IPS-20b (cell line): ENCODE measurements at regions not wholly inside any gene's neighbourhood (a gene's known extent, or its start where the extent isn't known, plus 50 kb on each side); places are given as distances from the start of the nearest gene placed in this dataset.
"Not testable (repeated sequence)": the region's sequence is repeated elsewhere in the genome, so short reads cannot be mapped to it uniquely, and the experiment has no call there.

ENCODE experiments used
- H3K27ac ChIP-seq: one replicate; pipeline ENCODE4 v1.5.1; 2013; ENCODE audit warnings: low read length
- H3K27me3 ChIP-seq: 2 replicates; pipeline ENCODE4 v1.6.1; 2013; ENCODE audit warnings: mild to moderate bottlenecking, low read length, inconsistent platforms; ENCODE audit not compliant: insufficient read depth
- H3K36me3 ChIP-seq: 2 replicates; pipeline ENCODE4 v1.6.1; 2013; ENCODE audit warnings: low read depth, mild to moderate bottlenecking, inconsistent platforms, low read length, moderate library complexity; ENCODE audit not compliant: insufficient read depth
- H3K4me1 ChIP-seq: 2 replicates; pipeline ENCODE4 v1.6.1; 2013; ENCODE audit warnings: mild to moderate bottlenecking, control low read depth, inconsistent platforms, low read length, moderate library complexity; ENCODE audit not compliant: insufficient read depth
- H3K4me3 ChIP-seq: 2 replicates; pipeline ENCODE4 v1.5.1; 2013; ENCODE audit warnings: mild to moderate bottlenecking, low read length, inconsistent platforms
- H3K9ac ChIP-seq: 2 replicates; pipeline ENCODE4 v1.6.1; 2013; ENCODE audit warnings: low read depth, mild to moderate bottlenecking, inconsistent platforms, low read length, moderate library complexity
- H3K9me3 ChIP-seq: 2 replicates; pipeline ENCODE4 v1.6.1; 2013; ENCODE audit warnings: mild to moderate bottlenecking, low read depth, low read length, inconsistent platforms; ENCODE audit not compliant: insufficient read depth

DNA sequence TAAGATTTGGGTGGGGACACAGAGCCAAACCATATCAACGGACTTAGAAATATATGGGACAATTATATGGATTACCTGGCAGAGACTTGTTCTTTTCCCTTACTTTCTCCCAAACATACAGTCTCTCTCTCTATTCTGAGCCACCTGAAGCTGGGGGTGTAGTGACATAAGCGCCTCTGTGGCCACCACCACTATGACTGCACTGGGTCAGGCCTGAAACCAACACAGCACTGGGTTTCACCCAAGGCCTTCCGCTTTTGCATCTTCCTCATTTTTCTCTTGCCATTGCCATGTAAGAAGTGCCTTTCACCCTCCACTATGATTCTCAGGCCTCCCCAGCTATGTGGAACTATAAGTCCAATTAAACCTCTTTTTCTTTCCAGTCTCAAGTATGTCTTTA, 514.5 kb upstream of the FOXG1 start:
- H3K4me3 ChIP-seq, H3K27me3 ChIP-seq, H3K9ac ChIP-seq: not testable (repeated sequence)

GRCh38 chr14:28254768-28255167, 511.8 kb upstream of the FOXG1 start:
- H3K27me3 ChIP-seq: no peaks in the 10 kb centered on the region
- H3K9me3 ChIP-seq: peaks cover 2% of the 10 kb centered on the region
- H3K27ac ChIP-seq: no peak overlapping the region
- no peak overlapping the region for H3K9ac ChIP-seq
- no peaks in the 10 kb centered on the region for H3K4me1 ChIP-seq
- H3K4me3 ChIP-seq: no peak overlapping the region
- H3K36me3 ChIP-seq: no peaks in the 10 kb centered on the region

More for the DNA sequence above, 514.5 kb upstream of the FOXG1 start:
- peaks cover 14% of the 10 kb centered on the region for H3K9me3 ChIP-seq
- H3K4me1 ChIP-seq, H3K36me3 ChIP-seq, H3K27ac ChIP-seq: not testable (repeated sequence)

- Histone ChIP-seq H3K27ac (no peak overlapping the region), H3K9me3 (peaks cover 11% of the 10 kb centered on the region; the same call in 1 of the 2 replicates), H3K27me3 (no peaks in the 10 kb centered on the region), H3K4me1 (no peaks in the 10 kb centered on the region), H3K36me3 (no peaks in the 10 kb centered on the region), H3K4me3 (no peak overlapping the region), H3K9ac (no peak overlapping the region)
These were observed 502.3 kb upstream of the FOXG1 start for GRCh38 chr14:28264306-28264705.

DNA sequence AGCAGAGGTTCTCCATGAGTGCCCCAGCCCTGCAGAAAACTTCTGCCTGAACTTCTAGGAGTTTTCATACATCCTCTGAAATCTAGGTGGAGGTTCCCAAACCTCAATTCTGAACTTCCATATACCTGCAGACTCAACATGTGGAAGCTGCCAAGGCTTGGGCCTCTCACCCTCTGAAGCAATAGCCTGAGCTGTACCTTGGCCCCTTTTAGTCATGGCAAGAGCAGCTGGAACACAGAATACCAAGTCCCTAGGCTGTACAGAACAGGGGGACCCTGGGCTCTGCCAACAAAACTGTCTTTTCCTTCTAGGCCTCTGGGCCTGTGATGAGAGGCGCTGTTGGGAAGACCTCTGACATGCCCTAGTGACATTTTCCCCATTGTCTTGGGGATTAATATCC, 494.3 kb upstream of the FOXG1 start:
- H3K36me3 ChIP-seq: no peaks in the 10 kb centered on the region
- H3K4me3 ChIP-seq: no peak overlapping the region
- no peak overlapping the region for H3K9ac ChIP-seq
- no peaks in the 10 kb centered on the region for H3K4me1 ChIP-seq
- H3K27me3 ChIP-seq: no peaks in the 10 kb centered on the region
- H3K9me3 ChIP-seq: no peaks in the 10 kb centered on the region; the same call in 1 of the 2 replicates
- no peak overlapping the region for H3K27ac ChIP-seq

DNA sequence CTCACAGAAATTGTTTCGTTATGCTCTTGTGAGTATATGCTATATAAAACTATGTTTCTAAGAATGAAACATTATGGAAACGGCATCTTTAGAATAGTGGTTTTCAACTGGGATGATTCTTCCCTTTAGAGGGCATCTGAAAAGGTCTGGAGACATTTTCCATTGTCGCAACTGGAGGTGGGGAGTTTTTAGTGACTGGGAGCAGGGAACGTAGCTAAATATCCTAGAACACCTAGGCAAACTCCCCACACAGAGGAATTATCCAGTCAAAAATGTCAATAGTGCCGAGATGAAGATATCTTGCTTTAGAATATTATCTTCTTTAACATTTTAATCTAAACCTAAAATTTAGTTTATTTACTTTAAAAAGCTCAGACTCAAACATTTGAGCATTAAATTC, 486.1 kb upstream of the FOXG1 start:
- H3K9me3 ChIP-seq: no peaks in the 10 kb centered on the region
- no peak overlapping the region for H3K27ac ChIP-seq
- no peaks in the 10 kb centered on the region for H3K4me1 ChIP-seq
- H3K4me3 ChIP-seq: no peak overlapping the region
- no peak overlapping the region for H3K9ac ChIP-seq
- no peaks in the 10 kb centered on the region for H3K36me3 ChIP-seq
- no peaks in the 10 kb centered on the region for H3K27me3 ChIP-seq

- H3K36me3 ChIP-seq: no peaks in the 10 kb centered on the region
- no peaks in the 10 kb centered on the region for H3K27me3 ChIP-seq
- no peaks in the 10 kb centered on the region for H3K4me1 ChIP-seq
- no peak overlapping the region for H3K9ac ChIP-seq
- H3K9me3 ChIP-seq: no peaks in the 10 kb centered on the region
- no peak overlapping the region for H3K27ac ChIP-seq
- H3K4me3 ChIP-seq: no peak overlapping the region
These were observed 485.5 kb upstream of the FOXG1 start for GRCh38 chr14:28280997-28281598.

GRCh38 chr14:28284546-28285300, 481.9 kb upstream of the FOXG1 start:
- no peak overlapping the region for H3K27ac ChIP-seq
- H3K4me1 ChIP-seq: no peaks in the 10 kb centered on the region
- H3K27me3 ChIP-seq: no peaks in the 10 kb centered on the region
- H3K9ac ChIP-seq: no peak overlapping the region
- no peak overlapping the region for H3K4me3 ChIP-seq
- H3K9me3 ChIP-seq: no peaks in the 10 kb centered on the region
- H3K36me3 ChIP-seq: no peaks in the 10 kb centered on the region

GRCh38 chr14:28294834-28295440, 471.6 kb upstream of the FOXG1 start:
- H3K27ac ChIP-seq: no peak overlapping the region
- H3K9me3 ChIP-seq: no peaks in the 10 kb centered on the region
- H3K27me3 ChIP-seq: no peaks in the 10 kb centered on the region
- H3K4me3 ChIP-seq: no peak overlapping the region
- H3K36me3 ChIP-seq: no peaks in the 10 kb centered on the region
- no peaks in the 10 kb centered on the region for H3K4me1 ChIP-seq
- H3K9ac ChIP-seq: no peak overlapping the region

GRCh38 chr14:28297559-28297958, 469.0 kb upstream of the FOXG1 start:
- no peaks in the 10 kb centered on the region for H3K27me3 ChIP-seq
- no peak overlapping the region for H3K27ac ChIP-seq
- H3K9ac ChIP-seq: no peak overlapping the region
- no peaks in the 10 kb centered on the region for H3K9me3 ChIP-seq
- no peak overlapping the region for H3K4me3 ChIP-seq
- no peaks in the 10 kb centered on the region for H3K4me1 ChIP-seq
- H3K36me3 ChIP-seq: no peaks in the 10 kb centered on the region

DNA sequence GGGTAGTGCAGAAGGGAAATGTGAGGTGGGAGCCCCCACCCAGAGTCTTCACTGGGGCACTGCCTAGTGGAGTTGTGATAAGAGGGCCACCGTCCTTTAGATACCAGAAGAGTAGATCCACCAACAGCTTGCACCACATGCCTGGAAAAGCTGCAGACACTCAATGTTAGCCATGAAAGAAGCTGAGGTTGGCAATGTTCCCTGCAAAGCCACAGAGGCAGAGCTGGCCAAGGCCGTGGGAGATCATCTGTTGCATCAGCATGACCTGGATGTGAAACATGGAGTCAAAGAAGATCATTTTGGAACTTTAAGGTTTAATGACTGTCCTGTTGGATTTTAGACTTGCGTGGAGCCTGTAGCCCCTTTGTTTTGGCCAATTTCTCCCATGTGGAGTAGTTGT, 468.4 kb upstream of the FOXG1 start:
- Histone ChIP-seq H3K27ac (no peak overlapping the region), H3K9ac (no peak overlapping the region), H3K27me3 (no peaks in the 10 kb centered on the region), H3K9me3 (no peaks in the 10 kb centered on the region), H3K36me3 (no peaks in the 10 kb centered on the region), H3K4me3 (no peak overlapping the region), H3K4me1 (no peaks in the 10 kb centered on the region)

GRCh38 chr14:28299227-28299626, 467.4 kb upstream of the FOXG1 start:
- Histone ChIP-seq H3K9me3 (no peaks in the 10 kb centered on the region), H3K36me3 (no peaks in the 10 kb centered on the region), H3K9ac (no peak overlapping the region), H3K27ac (no peak overlapping the region), H3K4me1 (no peaks in the 10 kb centered on the region), H3K27me3 (no peaks in the 10 kb centered on the region), H3K4me3 (no peak overlapping the region)

- Histone ChIP-seq H3K9me3 (no peaks in the 10 kb centered on the region), H3K27me3 (no peaks in the 10 kb centered on the region)
These were observed 466.2 kb upstream of the FOXG1 start for GRCh38 chr14:28300356-28300755.

More at GRCh38 chr14:28300356-28300755, 466.2 kb upstream of the FOXG1 start:
- H3K27ac ChIP-seq: no peak overlapping the region
- no peaks in the 10 kb centered on the region for H3K36me3 ChIP-seq
- no peaks in the 10 kb centered on the region for H3K4me1 ChIP-seq
- H3K9ac ChIP-seq: no peak overlapping the region
- no peak overlapping the region for H3K4me3 ChIP-seq
